RWPE2 (cell line): ENCODE measurements at regions not wholly inside any gene's neighbourhood (a gene's known extent, or its start where the extent isn't known, plus 50 kb on each side); places are given as distances from the start of the nearest gene placed in this dataset.

Source experiments
- ATAC-seq: fragments of 200-7000 bp; cut with Tn5 transposase; 3 replicates; pipeline ENCODE4 v1.9.1; 2021; ENCODE audit warnings: low read depth
- DNase-seq: peaks from one replicate; pipeline ENCODE4 v3.0.0-alpha.2; 2020; ENCODE audit warnings: low spot score
- H3K27ac ChIP-seq: fragments of 450-650 bp; 2 replicates; pipeline ENCODE4 v1.5.1; 2017; ENCODE audit warnings: mild to moderate bottlenecking; ENCODE audit not compliant: poor library complexity, severe bottlenecking
- H3K27me3 ChIP-seq: fragments of 250-450 bp; sonication (Bioruptor Pico); 2 replicates; pipeline ENCODE4 v1.5.1; 2021; ENCODE audit warnings: mild to moderate bottlenecking, moderate library complexity; ENCODE audit not compliant: insufficient read depth, poor library complexity, severe bottlenecking
- H3K36me3 ChIP-seq: fragments of 250-450 bp; sonication (Bioruptor Pico); 2 replicates; pipeline ENCODE4 v1.5.1; 2020; ENCODE audit warnings: low read depth, mild to moderate bottlenecking, moderate library complexity
- H3K4me1 ChIP-seq: fragments of 250-450 bp; sonication (Bioruptor Pico); 2 replicates; pipeline ENCODE4 v1.5.1; 2021; ENCODE audit warnings: mild to moderate bottlenecking, moderate library complexity; ENCODE audit not compliant: insufficient read depth, poor library complexity, severe bottlenecking
- H3K4me3 ChIP-seq: fragments of 250-450 bp; sonication (Bioruptor Pico); 2 replicates; pipeline ENCODE4 v1.5.1; 2021; ENCODE audit warnings: mild to moderate bottlenecking, moderate library complexity; ENCODE audit not compliant: severe bottlenecking
- H3K9me3 ChIP-seq: fragments of 250-450 bp; sonication (Bioruptor Pico); 2 replicates; pipeline ENCODE4 v1.5.1; 2021; ENCODE audit warnings: mild to moderate bottlenecking, moderate library complexity; ENCODE audit not compliant: severe bottlenecking
- CTCF ChIP-seq: fragments of 450-650 bp; IDR thresholded peaks from one replicate; pipeline ENCODE4 v1.5.1; 2017; ENCODE audit warnings: mild to moderate bottlenecking, moderate library complexity; ENCODE audit not compliant: poor library complexity, severe bottlenecking

- H3K36me3 ChIP-seq: no peaks in the 10 kb centered on the region
- ATAC-seq (peak; percentile 5; the same call in 1 of the 3 replicates), DNase-seq (no peak)
- H3K27me3 ChIP-seq: no peaks in the 10 kb centered on the region
- no peak overlapping the region for H3K4me3 ChIP-seq
- no peak for TF ChIP-seq CTCF
- peaks cover 24% of the 10 kb centered on the region for H3K4me1 ChIP-seq
- H3K9me3 ChIP-seq: no peaks in the 10 kb centered on the region
- H3K27ac ChIP-seq: peak overlapping the region; percentile 52
Measured at GRCh38 chr9:27625751-27626150, 52.5 kb upstream of the C9orf72 start.

DNA sequence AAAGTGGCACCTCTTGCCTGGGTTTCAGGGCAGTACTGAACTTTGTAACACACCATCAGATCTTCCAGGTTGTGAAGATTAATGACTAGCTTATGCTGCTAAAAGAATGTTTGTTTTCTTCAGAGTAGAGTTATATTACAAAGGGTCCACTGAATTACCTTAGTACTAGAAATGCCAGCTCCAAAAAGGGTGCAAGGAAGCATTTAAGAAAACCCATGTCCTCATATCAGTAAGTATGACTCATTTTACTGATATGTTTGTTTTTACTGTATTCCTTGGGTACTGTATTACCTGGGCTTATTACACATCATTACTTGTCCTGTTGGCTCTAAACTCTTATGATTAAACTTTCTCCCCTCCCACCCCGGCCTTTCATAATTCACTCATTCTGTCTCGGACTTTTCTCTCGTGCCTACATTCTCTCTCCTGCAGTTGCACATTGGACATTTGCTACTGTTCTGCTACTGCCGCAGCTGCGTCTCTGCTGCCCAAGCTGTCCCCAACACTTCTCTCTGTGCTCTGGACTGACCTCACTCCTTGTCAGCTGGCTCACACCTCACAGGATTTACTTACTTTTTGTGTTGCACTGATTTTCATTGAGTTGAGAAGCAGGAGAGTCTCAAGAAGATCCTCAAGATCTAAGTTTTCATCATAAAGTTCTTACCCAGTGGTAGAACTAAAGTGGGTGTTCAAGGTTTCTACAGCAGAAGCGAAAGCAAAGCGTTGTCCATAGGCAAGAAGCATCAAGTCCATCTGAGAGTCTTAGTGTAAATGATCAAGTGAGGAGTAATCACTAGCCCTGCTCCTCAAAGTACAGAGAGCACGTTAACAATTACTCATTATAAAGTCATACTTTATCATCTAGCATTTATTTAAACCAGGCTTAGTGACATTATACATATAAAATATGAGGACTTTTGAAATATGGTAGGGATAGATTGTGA is 53.2 kb upstream of the C9orf72 start:
- Histone ChIP-seq H3K9me3 (no peaks in the 10 kb centered on the region), H3K4me1 (peaks cover 24% of the 10 kb centered on the region), H3K27me3 (no peaks in the 10 kb centered on the region), H3K4me3 (no peak overlapping the region), H3K27ac (peak overlapping the region; percentile 52), H3K36me3 (no peaks in the 10 kb centered on the region)
- TF ChIP-seq CTCF: no peak
- peak; percentile 92 for ATAC-seq
- no peak for DNase-seq

GRCh38 chr9:27627188-27627564 is 53.9 kb upstream of the C9orf72 start:
- H3K4me3 ChIP-seq: no peak overlapping the region
- ATAC-seq (no peak), DNase-seq (no peak)
- H3K27me3 ChIP-seq: no peaks in the 10 kb centered on the region
- H3K4me1 ChIP-seq: peaks cover 24% of the 10 kb centered on the region
- no peaks in the 10 kb centered on the region for H3K9me3 ChIP-seq
- no peaks in the 10 kb centered on the region for H3K36me3 ChIP-seq
- no peak for TF ChIP-seq CTCF
- H3K27ac ChIP-seq: peak overlapping the region; percentile 52

DNA sequence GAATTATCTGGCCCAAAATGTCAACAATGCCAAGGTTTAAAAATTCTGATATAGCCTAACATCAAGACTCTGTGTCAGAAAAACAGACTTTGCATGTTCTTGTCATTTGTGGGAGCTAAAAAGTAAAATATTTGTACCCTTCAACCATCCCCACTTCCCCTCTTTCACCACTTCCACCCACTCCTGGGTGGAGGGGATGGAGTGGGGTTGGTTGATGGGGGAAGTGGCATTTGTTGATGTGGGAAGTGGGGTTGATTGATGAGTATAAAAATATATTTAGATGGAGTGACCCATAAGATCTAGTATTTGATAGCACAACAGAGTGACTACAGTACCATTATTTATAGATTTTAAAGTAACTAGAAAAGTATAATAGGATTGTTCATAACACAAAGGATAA is 55.0 kb upstream of the C9orf72 start:
- H3K27me3 ChIP-seq: no peaks in the 10 kb centered on the region
- no peak overlapping the region for H3K27ac ChIP-seq
- TF ChIP-seq CTCF: no peak
- no peak overlapping the region for H3K4me3 ChIP-seq
- no peaks in the 10 kb centered on the region for H3K36me3 ChIP-seq
- H3K9me3 ChIP-seq: no peaks in the 10 kb centered on the region
- H3K4me1 ChIP-seq: peaks cover 21% of the 10 kb centered on the region
- no peak for ATAC-seq
- no peak for DNase-seq

DNA sequence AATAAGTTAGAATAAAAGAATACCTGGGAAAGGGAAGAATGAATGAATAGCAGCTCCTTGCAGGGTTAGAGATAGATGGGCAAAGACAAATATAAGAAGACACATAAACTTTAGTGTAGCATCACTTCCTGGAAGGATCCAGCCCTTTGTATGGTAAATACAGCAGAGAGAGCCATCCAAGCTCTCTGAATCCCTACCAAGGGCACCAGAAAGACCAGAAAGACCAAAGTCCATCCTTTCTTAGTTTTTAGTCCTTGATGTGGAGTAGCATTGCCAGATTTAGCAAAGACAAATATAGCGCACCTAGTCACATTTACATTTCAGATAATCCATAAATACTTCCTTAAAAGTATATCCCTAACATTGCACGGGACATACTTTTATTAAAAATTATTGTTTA is 56.1 kb upstream of the C9orf72 start:
- ATAC-seq: no peak
- no peak for DNase-seq
- Histone ChIP-seq H3K4me3 (no peak overlapping the region), H3K9me3 (no peaks in the 10 kb centered on the region), H3K27ac (no peak overlapping the region), H3K4me1 (peaks cover 21% of the 10 kb centered on the region), H3K36me3 (no peaks in the 10 kb centered on the region), H3K27me3 (no peaks in the 10 kb centered on the region)
- TF ChIP-seq CTCF: no peak
